Cerebellar nuclear complex (tissue), 1 donor: ENCODE measurements at regions not wholly inside any gene's neighbourhood (a gene's known extent, or its start where the extent isn't known, plus 50 kb on each side); places are given as distances from the start of the nearest gene placed in this dataset.
A peak's percentile ranks its signal among the peaks of the same experiment; 100 is the strongest.
"Not testable (repeated sequence)": the region's sequence is repeated elsewhere in the genome, so short reads cannot be mapped to it uniquely, and the experiment has no call there.

Source experiments
- DNase-seq, 2 experiments: peaks; one replicate each; lab custom pipeline; 2025; lab: John Stamatoyannopoulos, UW

DNA sequence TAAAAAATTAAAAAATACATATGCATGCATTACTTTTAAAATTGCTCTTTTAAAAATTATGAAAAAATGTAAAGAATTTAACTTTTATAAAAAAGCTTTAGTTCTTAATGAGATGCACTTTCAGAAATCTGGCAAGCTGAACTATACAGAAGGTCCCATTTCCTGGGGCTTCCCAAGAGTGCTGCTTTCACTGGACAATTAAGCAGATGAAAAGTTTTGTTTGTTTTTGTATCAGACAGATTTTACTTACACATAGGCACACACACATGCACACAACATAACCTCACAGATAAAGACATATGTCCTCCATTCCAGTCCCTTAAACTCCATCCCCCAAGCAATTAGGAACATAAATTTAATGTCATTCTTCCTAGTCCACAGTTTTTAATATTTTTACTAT, 402.3 kb upstream of the ASIC2 start:
- no peak for DNase-seq

DNA sequence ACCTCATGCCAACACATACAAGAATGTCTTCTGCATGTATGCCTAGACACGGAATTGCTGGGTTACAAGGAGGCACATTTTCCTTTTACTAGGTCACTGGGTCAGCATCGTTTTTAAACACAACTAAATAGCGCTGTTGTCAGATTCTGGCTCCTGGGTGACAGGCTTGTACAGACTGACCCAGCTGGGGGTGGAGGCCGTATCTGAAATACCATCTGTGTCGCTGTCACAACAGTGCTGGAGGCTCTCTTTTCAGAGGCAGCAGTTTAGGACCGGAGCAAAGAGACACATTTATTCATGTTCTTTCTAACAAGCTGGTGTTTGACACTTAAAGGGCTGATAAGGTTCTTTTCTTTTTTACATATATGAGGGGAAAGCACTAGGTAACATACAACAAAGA, 403.0 kb upstream of the ASIC2 start:
- no peak for DNase-seq

DNA sequence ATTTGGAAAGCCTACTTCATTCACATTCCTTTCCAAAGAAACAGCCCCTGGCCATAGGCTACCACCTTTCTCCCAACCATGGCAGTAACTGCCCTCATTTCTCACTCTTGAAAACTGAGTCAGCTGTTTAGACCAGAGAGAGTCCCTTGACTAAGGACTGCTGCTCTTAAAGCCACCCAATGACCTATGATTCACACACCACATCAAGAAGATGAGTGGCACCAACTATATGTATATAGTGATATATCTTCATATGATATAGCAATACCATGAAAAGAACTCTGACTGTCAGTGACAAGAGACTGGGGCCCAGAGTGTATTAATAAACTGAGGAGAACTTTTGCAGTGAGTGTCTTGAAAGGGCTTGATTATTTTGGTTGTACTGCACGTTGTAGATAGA, 404.5 kb upstream of the ASIC2 start:
- DNase-seq, result no peak

DNA sequence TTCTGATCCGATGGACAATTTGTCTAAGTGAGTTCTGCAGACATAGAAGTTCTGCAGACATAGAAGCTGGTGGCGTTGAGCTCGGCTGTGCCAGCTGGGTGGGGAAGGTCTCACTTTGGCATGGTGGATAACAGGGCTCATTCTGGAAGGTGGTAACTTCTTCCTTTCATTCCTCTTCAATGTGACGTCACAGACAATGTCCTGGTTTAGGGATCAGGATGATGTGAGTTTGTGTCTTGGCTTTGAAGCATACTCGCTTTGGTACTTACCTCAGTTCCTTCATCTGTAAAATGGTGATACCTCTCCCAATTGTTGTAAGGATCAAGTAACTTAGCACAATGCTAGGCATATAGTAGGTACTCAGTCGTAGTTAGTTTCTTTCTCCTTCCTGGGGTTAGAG, 408.8 kb upstream of the ASIC2 start:
- DNase-seq, result no peak

DNA sequence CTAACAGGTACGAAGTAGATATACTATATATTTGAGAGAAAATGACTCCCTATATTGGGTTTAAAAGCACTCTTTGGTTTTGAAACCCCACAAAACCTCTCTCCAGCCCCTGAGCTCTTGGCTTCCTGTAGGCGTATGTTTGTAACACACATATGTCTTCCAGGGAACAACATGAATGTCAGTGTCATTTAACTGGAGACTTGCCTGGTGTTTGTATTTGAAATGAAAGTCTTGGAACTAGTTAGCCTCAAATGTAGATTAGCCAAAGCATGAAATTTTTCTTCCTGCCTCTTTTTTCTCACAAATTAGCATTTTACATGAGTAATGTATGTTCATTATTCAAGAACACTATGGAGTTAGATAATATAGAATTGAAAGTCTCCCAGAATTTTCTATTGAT, 411.8 kb upstream of the ASIC2 start:
- DNase-seq, result no peak

DNA sequence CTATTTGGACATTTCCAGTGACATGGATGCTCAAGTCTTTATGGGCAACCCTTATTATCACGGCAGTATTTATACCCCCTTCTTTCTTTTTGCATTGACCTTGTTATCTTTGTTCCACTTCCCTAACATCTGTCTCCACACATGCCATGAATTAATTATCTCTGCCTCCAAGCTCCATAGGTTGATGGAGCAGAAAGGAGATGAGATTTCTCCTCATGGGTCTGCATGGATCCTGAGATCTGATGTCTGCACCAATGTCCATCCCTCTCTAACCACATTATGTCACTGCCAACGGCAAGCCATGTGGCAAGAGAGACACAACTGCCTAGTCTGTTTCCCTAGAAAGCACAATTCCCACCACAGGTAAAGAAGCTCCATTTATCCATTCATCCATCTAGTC, 416.8 kb upstream of the ASIC2 start:
- no peak for DNase-seq

DNA sequence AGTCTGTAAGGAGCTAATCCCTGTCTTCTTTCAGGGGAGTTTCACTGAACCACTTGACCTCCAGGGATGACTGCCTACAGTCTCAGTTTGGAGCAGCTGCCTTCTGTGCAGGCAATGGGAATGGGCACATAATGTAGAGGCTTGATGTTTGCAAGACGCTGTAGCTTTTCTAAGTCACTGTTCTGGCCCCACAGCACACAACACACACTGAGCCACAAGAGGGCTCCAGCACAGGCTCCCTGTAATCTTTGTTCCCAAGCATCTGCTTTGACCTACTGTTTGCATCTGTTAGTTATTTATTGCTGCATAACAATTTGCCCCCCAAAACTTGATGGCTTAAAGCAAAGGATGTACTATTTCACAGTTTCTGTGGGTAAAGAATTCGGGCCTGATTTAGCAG, 419.0 kb upstream of the ASIC2 start:
- no peak for DNase-seq

DNA sequence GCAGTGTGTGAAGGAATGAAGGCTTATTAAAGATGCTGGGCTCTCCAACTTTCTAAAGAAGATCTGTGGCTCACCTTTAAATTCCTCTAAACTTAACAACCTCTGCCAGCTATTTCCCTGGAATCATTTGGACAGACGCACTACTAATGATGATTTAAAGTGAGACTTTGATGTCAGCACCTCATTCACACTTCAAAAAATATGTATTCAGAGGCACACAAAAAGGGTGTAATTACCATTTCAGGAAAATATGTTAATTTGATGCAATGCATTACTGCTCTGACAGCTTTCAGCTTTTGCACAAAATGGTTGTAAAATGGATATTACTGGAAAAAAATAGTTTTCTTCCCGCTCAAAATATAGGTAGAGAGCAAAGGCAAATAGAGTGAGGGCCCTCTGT, 423.9 kb upstream of the ASIC2 start:
- no peak for DNase-seq

DNA sequence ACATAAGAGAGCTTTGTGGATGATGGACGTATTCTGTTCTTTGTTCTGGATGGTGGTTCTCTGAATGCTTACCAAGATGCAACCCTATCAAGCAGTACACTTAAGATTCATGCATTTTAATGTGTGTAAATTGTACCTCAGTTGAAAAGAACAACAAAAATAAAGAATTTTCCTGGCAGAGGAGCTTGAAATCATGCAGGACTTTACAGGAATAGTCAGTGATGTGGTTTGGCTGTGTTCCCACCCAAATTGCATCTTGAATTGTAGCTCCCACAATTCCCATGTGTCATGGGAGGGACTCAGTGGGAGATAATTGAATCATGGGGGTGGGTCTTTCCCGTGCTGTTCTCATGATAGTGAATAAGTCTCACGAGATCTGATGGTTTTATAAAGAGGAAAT, 430.6 kb upstream of the ASIC2 start:
- not testable (repeated sequence) for DNase-seq

DNA sequence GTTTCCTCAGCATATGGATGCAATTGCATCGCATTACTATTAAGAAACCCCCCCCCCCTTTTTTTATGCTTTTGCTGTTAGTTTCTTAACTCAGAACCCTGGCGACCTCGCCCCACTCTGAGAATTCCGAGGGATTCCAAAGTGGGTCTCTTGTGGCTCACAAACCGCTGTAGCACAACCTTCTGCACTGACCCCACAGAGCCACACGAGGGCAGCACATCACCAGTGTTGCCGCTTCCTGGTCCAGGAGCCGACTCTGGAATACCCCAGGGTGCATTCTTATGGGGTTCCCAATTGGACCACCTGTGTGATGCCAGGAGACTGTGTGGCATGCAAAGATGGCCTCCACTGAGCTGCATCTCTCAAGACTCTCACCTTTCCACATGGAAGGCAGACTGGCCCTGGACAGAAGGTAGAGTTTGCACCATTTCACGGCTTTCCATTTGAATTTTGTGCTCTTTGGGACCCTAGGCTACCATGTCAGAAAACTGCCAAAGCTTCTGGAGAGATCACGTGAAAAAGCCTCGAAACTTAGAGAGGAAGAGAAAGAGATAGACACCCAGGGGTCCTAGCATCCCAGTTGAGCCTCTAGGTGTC, 432.7 kb upstream of the ASIC2 start:
- no peak for DNase-seq

DNA sequence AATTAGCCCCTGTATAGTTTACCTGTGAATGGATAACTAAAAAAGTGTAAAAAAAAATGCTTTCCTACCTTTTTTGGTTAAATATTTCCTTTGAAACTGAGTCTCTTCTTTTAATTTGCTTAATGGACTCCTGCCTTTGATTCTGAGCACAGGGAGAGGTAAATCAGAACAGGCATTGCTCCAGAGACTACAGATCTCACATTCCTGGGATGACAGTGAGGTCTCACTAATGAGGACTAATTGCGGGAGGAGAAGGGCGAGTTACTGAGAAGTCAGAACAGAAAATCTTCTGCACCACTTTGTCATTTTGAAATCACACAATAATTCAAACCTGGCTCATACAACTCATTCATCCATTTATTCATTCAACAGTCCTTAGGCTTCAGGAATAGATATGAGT, 437.0 kb upstream of the ASIC2 start:
- DNase-seq, result no peak

DNA sequence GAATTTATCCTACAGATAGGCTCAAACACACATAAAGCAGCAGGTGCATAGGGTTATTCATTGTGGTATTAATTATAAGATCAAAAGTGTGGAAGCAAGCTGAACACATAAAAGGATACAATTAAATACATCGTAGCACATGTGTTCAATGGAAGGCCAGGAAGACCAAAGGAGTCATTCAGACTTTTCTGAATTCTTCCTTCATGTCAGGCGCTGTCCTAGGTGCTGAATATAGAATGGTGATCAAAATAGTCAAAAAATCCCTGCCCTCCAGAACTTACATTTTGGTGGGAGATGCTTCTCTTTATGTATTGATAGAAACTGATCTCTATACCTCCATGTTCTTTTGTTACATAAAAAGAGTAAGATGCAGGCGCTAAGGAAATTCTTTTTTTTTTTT, 439.0 kb upstream of the ASIC2 start:
- DNase-seq, result no peak

DNA sequence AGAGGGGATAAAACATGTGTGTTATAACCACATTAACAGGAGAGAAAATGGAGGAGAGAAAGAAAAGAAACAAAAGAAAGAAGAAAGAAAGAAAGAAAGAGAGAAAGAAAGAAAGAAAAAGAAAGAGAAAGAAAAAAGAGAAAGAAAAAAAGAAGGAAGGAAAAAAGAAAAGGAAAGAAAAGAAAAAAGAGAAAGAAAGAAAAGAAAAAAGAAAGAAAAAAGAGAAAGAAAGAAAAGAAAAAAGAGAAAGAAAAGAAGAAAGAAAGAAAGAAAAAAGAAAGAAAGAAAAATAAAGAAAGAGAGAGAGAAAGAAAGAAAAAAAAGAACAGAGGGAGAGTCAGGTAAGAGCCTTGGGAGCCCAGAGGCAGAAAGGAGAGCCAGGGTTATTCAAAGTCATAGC, 446.6 kb upstream of the ASIC2 start:
- DNase-seq, result no peak

DNA sequence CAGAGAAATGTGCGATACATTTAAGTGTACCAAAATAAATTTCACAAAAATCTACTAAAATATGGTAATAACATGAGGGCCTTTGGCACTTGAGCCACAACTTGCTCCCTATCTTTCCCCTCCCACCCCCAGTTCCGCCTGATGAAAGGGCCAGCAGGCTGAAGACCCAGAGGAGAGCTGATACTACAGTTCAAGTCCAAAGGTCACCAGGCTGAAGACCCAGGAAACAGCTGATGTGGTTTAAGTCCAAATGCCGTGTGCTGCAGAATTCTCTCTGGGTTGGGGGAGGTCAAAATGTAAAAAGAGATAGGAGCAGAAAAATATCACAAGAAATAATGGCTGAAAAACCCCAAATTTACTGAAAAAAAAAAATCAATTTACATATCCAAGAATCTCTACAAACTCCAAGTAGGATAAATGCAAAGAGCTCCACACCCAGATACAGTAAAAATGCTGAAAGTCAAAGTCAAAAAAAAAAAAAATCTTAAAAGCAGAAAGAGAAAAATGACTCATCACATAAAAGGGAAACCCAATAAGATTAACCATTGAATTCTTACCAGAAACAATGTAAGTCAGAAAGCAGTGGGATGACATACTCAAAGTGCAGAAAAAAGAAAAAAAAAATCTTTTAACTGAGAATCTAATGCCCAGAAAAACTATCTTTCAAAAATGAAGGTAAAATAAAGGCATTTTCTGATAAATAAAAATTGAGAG, 452.1 kb upstream of the ASIC2 start:
- no peak for DNase-seq

DNA sequence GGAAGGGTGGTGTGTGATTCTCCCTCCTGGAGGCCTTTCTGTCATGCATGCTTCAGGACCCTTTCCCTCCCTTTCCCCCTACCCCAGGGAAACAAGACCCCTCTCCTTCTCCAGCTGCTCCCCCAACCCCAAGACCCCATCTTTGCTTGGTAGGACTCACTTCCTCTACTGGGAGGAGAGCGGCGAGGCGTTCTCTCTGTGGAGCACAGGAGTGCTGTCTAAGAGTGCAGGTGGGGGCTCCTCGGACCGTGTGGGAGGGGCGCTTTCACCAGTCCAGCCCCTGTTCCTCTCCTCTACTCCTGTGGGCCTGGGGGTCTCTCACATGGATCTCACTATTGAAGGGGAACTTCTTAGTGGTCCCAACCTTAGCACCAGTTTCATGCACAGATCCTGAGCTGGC, 456.1 kb upstream of the ASIC2 start:
- DNase-seq, result no peak

DNA sequence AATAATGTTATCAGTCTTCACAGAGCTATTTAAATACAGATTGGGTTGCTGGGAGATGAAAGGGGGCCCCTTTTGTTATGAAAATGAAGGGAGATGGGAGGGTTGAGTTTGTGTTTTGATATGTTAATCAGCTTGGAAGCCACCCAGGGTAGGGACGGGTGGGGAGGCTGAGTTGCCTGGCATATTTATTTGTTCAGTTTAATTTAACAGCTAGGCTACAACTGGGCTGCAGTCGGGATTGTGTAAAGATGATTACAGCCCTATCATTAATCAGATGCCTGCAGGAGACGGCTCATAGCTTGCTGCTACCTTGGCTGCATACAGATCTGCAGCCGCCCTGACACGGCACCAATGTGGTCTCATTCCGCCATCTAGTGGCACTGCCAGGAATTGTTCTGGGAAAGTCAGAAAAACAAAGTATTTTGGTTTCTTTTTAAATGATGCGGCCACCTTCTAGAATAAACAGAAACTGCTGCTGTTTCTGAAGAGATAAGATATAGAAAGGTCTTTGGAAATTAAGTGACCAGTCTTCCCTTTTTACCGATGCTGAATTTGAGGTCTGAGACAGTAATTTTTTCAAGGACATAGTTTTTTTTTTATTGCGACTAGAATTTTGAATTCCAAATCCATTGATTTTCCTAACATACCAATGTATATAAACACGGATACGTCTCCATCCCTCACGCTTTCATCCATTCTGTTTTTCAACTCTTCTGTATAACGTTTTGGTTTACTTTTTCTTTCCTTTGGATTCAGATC, 458.0 kb upstream of the ASIC2 start:
- peak in 1 of 2 experiments; percentile 31 for DNase-seq

DNA sequence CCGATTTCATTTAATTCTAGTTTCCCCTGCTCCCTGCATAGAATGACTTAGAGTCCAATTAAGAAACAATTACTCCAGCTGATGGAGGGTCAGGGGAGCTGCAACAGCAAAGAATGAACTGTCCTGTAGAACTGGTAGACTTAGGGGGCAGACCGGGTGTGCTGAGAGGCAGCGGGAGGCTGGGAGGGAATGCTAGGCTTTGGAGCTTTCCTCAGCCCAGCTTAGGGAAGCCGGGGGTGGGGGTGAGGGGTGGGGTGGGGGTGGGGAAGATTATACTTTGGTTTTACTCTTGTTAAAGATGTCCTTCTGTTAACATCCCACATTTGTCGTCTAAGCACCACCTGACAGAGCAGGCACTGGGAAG, 458.6 kb upstream of the ASIC2 start:
- DNase-seq, result no peak

DNA sequence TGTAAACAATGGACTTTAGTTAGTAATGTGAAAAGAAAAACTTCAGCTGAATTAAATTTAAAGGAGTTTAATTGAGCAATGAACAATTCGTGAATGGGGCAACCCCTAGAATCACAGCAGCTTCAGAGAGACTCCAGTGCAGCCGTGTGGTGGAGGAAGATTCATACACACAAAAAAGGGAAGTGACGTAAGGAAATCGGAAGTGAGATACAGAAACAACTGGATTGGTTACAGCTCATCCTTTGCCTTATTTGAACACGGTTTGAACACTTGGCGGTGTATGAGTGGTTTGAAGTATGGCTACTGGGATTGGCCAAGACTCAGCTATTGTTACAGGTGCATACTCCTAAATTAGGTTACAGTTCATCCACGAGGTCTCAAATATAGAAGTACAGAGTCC, 460.4 kb upstream of the ASIC2 start:
- no peak for DNase-seq

DNA sequence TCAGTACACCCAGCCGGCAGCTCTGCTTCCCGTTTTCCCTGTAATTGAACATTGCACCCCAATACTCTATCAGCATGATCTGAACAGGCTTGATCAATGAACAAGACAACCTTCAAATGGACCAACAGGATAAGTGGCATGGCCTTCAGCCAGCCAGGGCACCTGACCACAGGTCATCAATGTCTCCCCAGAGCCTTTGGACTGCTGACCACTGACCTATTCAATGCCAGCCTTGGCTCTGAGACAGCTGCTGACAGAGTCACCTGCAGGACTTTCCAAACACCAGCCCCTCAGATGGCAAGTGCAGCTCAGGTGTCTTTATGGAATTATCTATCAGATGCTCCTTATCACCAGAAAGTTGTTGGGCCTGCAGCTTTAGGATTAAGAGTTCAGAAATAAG, 462.9 kb upstream of the ASIC2 start:
- no peak for DNase-seq

DNA sequence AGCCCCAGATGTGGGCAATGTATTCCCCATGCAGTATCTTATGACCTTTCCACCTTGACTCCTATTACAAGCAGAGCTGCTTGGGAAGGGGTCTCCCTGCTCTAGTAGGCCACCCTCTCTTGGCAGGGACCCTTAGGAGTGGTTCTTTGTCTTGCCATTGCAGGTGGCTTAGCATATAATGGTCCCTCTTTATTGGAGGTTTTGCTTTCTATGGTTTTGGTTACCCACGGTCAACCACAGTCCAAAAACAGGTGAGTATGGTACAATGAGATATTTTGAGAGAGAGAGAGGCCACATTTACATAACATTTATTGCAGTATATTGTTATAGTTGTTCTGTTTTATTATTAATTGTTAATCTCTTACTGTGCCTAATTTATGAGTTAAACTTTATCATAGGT, 472.8 kb upstream of the ASIC2 start:
- DNase-seq, result no peak

DNA sequence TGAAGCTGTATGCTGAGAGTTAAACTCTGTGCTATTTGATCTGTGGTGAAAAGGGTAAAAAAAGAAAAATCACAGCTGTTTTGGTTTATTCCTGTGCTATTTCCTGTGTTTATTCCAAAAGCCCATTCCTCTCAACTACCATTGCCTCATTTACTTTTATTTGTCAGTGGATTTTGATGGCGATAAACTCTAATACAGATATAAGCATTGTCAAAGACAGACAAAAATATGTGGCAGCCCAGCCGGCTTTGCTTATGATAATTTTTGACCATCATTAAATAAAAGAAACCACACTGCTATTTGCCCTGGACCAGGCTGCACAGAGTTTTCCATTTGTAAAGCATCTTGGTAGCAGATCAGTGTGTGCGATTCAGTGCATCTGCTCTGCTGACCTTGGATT, 473.6 kb upstream of the ASIC2 start:
- DNase-seq, result no peak

DNA sequence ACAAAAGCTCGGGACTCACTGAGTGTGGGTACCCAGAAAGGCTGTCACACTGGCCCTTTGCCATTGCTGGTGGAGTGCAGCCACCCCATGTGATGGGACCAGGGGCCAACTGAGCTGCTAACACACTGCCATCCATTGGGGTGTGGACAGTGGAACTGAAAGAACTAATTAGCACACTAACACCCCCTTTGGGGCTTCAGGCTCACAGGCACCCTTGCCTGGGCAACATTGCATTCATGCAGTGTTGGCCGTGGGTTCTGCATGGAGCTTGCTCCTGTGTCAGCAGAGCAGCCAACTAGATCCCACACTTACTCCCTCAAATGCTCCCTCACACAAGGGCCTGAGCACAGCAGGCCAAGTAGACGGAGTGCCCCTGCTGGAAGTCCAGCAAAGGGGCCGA, 476.0 kb upstream of the ASIC2 start:
- no peak for DNase-seq

DNA sequence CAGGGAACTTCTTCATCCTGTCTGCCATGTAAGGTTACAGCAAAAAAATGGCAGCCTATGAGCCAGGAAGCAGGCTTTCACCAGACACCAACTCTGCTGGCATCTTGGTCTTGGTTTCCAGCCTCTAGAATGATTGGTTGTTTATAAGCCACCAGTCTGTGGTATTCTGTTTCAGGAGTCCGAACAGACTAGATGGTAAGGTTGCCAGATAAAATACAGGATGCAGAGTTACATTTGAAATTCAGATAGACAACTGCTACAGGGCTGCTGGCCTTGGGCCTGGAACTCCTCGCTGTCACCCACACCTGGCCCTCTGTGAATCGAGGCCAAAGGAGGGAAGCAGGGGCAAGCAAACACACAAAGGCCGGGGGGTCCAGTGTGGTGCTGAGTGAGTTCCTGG, 478.8 kb upstream of the CCL2 start:
- no peak for DNase-seq

DNA sequence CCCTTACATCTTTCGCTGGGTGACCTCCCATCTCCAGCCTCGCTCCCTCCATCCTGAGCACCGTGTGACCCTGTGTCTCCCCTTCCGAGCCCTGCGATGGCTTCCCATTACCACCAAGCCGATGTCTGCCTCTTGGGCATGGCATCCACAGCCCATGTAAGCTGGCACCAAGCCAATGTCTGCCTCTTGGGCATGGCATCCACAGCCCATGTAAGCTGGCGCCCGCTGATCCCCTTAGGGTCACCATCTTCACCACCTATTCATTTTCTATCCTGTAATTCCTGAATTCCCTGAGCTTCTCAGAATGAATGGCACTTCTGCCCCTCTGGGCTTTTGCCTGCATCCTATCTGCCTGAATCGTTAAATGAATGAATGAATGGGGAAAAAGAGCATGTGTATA, 478.2 kb upstream of the CCL2 start:
- no peak for DNase-seq
